ENCODE measurements at regions not wholly inside any gene's neighbourhood (a gene's known extent, or its start where the extent isn't known, plus 50 kb on each side); places are given as distances from the start of the nearest gene placed in this dataset.
"Not testable (repeated sequence)": the region's sequence is repeated elsewhere in the genome, so short reads cannot be mapped to it uniquely, and the experiment has no call there.

DNA sequence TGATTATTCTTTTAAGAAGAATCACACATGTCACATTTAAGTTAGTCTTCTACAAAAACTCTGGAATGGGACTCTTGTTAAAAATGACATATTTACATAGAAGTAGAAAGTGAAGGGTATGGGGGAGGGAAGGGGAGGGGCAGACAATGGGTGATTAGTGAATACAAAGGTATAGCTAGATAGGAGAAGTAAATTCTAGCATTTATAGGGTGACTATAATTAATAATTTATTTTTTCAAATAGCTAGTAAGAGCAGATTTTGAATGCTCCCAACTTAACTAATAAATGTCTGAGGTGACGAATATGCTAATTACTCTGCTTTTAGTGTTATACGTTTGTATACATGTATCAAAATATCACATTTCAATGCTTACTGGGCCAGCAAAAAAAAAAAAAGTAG lies 59.4 kb downstream of the BLTP3B start:
- DNase-seq: no peak

DNA sequence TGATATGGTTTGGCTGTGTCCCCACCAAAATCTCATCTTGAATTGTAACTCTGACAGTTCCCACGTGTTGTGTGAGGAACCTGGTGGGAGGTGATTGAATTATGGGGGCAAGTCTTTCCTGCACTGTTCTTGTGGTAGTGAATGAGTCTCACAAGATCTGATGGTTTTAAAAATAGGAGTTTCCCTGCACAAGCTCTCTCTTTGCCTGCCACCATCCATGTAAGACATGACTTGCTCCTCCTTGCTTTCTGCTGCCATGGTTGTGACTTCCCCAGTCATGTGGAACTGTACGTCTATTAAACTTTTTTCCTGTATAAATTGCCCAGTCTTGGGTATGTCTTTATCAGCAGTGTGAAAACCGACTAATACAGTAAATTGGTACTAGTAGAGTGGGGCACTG lies 63.9 kb downstream of the BLTP3B start:
- DNase-seq: not testable (repeated sequence)

DNA sequence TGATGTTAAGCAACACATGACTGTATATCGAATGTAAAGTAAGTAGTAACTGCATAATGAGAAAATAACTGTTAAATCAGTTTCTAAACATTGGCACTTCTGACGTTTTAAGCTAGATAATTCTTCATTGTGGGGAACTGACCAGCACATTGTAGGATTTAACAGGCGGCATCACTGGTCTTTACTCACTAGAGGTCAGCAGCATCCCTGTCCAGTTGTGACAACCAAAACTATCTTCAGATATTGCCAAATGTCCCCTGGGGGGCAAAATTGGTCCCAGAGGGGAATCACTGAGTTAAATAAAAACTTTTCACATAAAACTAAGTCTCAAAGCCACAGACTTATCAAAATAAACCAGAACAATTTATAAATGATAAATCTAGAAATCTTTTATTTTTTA lies 65.3 kb downstream of the BLTP3B start:
- DNase-seq: no peak

DNA sequence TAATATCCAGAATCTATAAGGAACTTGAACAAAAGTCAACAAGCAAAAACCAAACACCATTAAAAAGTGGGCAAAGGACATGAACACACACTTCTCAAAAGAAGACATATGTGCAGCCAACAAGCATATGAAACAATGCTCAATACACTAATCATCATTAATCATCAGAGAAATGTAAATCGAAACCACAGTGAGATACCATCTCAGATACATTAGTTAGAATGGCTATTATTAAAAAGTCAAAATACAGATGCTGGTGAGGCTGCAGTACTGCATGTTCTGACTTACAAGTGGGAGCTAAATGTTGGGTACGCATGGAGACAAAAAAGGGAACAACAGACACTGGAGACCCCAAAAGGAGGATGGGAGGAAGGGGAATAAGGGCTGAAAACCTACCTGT lies 67.1 kb downstream of the BLTP3B start:
- peak in 1 of 2 experiments; percentile 11 for DNase-seq

DNA sequence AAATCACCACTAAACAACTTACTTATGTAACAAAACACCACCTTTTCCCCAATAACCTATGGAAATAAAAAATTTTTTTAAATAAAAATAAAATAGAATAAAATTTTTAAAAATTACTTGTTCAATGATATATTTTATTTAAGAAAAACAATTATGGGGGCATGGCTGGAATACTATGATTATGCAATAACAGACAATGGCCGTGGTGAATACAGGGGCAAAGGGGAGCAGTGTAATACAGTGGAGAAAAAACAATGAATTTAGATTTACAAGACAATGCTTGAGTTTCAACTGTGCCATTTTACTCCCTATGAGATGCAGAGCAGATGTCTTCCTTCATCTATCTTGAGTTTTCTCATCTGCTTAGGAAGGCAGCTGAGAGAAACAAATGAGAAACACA lies 72.9 kb downstream of the BLTP3B start:
- DNase-seq: no peak

DNA sequence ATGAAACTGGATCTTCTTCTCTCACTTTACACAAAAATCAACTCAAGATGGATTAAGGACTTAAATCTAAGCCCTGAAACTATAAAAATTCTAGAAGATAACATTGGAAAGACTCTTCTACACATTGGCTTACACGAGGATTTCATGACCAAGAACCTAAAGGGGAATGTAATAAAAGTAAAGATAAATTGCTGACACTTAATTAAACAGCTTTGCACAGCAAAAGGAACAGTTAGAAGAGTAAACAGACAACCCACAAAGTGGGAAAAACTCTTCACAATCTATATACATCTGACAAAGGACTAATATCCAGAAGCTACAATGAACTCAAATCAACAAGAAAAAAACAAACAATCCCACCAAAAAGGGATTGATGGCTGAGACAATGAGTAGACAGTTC lies 74.4 kb downstream of the BLTP3B start:
- no peak for DNase-seq

DNA sequence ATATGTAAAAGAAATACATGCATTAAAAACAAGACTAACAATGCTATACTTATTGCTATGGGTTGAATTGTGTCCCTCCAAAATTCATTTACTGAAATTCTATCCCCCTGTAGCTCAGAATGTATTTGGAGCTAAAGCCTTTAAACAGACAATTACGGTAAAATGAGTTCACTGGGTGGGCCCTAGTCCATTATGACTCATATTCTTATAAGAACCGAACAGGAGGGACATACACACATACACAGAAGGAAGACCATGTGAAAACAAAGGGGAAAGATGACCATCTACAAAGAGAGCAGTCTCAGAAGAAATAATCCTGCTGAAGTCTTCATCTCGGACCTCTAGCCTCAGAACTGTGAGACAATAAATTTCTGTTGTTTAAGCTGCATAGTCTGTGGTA lies 77.1 kb upstream of the ANKS1B start:
- no peak for DNase-seq

DNA sequence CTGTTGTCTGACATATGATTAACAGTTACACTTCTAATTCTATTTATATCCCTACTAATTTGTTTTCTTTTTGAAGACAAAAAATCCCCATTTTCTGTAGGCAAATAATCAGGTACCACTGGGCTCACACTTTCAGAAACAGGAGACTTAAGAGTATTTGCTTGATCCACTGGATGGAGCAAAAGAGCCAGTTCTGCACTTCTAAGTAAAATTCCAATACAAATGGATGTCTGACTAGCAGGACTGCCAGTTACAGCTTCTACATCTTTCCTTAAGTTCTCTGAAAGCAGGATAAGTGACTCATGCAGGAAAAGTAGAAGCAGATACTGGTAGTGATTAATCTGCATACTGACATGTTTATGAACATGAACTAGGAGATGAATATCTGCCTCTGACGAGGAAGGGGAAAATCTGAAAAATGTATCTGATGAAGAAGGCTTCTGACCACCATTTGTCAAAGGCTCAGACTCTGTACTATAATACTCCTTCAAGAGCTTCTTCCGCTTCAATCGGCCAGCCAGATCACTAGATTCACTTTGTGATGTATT lies 73.8 kb upstream of the ANKS1B start:
- peak; percentile 5 to 15 for DNase-seq

DNA sequence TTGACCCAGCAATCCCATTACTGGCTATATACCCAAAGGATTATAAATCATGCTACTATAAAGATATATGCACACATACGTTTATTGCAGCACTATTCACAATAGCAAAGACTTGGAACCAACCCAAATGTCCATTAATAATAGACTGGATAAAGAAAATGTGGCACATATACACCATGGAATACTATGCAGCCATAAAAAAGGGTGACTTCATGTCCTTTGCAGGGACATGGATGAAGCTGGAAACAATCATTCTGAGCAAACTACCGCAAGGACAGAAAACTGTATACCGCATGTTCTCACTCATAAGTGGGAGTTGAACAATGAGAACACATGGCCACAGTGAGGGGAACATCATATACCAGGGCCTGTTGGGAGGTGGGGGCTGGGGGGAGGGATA lies 61.5 kb upstream of the ANKS1B start:
- not testable (repeated sequence) for DNase-seq

DNA sequence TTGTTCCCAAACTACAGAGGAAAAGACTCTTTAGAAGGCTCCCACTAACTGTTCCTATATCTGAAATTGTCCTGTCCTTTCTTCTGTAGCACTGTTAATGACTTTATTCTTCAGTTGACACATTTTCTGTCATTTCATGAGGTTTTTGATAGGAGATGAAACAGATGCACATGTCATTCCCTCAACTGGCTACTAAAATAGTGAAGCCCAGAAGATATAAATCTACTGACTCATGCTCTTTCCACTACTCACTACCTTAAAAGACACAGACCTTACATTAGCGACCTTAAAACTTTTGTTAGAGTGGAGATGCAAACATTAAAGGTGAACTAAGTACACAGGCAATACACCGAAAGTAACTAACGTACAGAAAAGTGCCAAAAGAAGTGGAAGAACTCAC lies 59.5 kb upstream of the ANKS1B start:
- no peak for DNase-seq

DNA sequence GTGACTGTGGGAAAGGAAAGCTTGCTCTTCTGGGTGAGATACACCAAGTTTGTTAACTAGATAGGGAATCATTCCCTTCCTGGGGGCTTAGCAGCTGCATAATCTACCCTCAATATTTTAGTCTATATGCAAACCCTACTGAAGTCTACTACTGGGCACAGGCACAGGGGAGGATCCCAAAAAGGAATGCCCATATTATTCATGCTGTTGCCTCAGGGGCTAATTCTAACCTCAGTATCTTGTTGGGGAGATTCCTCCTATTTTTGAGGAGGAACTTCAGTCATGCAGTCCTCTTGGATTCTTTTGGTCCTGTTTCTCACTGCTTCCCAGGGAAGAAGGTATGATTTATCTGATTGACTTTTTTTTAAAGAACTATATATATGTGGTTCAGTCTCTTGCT lies 58.9 kb upstream of the ANKS1B start:
- DNase-seq: no peak
